ENCODE measurements at regions not wholly inside any gene's neighbourhood (a gene's known extent, or its start where the extent isn't known, plus 50 kb on each side); places are given as distances from the start of the nearest gene placed in this dataset.

- Histone ChIP-seq H3K4me3 (ENCODE audit: low read length) (no peak overlapping the region), H3K27me3 (ENCODE audit: insufficient read depth, low read depth, low read length) (no peaks in the 10 kb centered on the region), H3K36me3 (ENCODE audit: insufficient read depth, low read length) (no peaks in the 10 kb centered on the region), H3K4me2 (ENCODE audit: low read length) (no peak overlapping the region), H3K9ac (ENCODE audit: low read length) (no peak overlapping the region), H3K9me2 (ENCODE audit: insufficient read depth, low read length) (no peaks in the 10 kb centered on the region), H2AFZ (ENCODE audit: low read depth, low read length) (no peak overlapping the region), H3K79me2 (replicated peaks; ENCODE audit: insufficient read depth, low read length) (no peaks in the 10 kb centered on the region), H3K27ac (ENCODE audit: low read length) (no peak overlapping the region), H3K9me3 (ENCODE audit: low read length) (no peaks in the 10 kb centered on the region), H3F3A (ENCODE audit: insufficient read depth, low read length, poor library complexity, severe bottlenecking) (no peaks in the 10 kb centered on the region), H4K20me1 (ENCODE audit: insufficient read depth) (no peaks in the 10 kb centered on the region)
- no peak for TF ChIP-seq EP300 (conservative IDR thresholded peaks at IDR 0.05; ENCODE audit: poor library complexity, severe bottlenecking)
- TF ChIP-seq, protein P1, sequence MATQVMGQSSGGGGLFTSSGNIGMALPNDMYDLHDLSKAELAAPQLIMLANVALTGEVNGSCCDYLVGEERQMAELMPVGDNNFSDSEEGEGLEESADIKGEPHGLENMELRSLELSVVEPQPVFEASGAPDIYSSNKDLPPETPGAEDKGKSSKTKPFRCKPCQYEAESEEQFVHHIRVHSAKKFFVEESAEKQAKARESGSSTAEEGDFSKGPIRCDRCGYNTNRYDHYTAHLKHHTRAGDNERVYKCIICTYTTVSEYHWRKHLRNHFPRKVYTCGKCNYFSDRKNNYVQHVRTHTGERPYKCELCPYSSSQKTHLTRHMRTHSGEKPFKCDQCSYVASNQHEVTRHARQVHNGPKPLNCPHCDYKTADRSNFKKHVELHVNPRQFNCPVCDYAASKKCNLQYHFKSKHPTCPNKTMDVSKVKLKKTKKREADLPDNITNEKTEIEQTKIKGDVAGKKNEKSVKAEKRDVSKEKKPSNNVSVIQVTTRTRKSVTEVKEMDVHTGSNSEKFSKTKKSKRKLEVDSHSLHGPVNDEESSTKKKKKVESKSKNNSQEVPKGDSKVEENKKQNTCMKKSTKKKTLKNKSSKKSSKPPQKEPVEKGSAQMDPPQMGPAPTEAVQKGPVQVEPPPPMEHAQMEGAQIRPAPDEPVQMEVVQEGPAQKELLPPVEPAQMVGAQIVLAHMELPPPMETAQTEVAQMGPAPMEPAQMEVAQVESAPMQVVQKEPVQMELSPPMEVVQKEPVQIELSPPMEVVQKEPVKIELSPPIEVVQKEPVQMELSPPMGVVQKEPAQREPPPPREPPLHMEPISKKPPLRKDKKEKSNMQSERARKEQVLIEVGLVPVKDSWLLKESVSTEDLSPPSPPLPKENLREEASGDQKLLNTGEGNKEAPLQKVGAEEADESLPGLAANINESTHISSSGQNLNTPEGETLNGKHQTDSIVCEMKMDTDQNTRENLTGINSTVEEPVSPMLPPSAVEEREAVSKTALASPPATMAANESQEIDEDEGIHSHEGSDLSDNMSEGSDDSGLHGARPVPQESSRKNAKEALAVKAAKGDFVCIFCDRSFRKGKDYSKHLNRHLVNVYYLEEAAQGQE (IDR thresholded peaks at IDR 0.05; ENCODE audit: borderline replicate concordance): no peak
- no peak for TF ChIP-seq RAD21 (conservative IDR thresholded peaks at IDR 0.05)
- TF ChIP-seq EZH2 (IDR thresholded peaks at IDR 0.05; ENCODE audit: borderline replicate concordance, insufficient read depth, low read length, poor library complexity, severe bottlenecking): no peak
Measured at GRCh38 chr1:4971666-4972065, 317.3 kb downstream of the AJAP1 start.

- Histone ChIP-seq H3F3A (ENCODE audit: insufficient read depth, low read length, poor library complexity, severe bottlenecking) (no peaks in the 10 kb centered on the region), H3K9me3 (ENCODE audit: low read length) (no peaks in the 10 kb centered on the region), H3K4me3 (ENCODE audit: low read length) (no peak overlapping the region), H3K36me3 (ENCODE audit: insufficient read depth, low read length) (no peaks in the 10 kb centered on the region), H3K4me2 (ENCODE audit: low read length) (no peak overlapping the region), H3K9me2 (ENCODE audit: insufficient read depth, low read length) (no peaks in the 10 kb centered on the region), H3K79me2 (replicated peaks; ENCODE audit: insufficient read depth, low read length) (no peaks in the 10 kb centered on the region), H4K20me1 (ENCODE audit: insufficient read depth) (no peaks in the 10 kb centered on the region), H3K9ac (ENCODE audit: low read length) (no peak overlapping the region), H3K27ac (ENCODE audit: low read length) (no peak overlapping the region), H3K27me3 (ENCODE audit: insufficient read depth, low read depth, low read length) (no peaks in the 10 kb centered on the region), H2AFZ (ENCODE audit: low read depth, low read length) (no peak overlapping the region)
- TF ChIP-seq TAF1 (IDR thresholded peaks at IDR 0.05; ENCODE audit: low read depth): no peak
- no peak for TF ChIP-seq RAD21 (conservative IDR thresholded peaks at IDR 0.05)
- TF ChIP-seq EP300 (conservative IDR thresholded peaks at IDR 0.05; ENCODE audit: poor library complexity, severe bottlenecking): no peak
- TF ChIP-seq, protein P2, sequence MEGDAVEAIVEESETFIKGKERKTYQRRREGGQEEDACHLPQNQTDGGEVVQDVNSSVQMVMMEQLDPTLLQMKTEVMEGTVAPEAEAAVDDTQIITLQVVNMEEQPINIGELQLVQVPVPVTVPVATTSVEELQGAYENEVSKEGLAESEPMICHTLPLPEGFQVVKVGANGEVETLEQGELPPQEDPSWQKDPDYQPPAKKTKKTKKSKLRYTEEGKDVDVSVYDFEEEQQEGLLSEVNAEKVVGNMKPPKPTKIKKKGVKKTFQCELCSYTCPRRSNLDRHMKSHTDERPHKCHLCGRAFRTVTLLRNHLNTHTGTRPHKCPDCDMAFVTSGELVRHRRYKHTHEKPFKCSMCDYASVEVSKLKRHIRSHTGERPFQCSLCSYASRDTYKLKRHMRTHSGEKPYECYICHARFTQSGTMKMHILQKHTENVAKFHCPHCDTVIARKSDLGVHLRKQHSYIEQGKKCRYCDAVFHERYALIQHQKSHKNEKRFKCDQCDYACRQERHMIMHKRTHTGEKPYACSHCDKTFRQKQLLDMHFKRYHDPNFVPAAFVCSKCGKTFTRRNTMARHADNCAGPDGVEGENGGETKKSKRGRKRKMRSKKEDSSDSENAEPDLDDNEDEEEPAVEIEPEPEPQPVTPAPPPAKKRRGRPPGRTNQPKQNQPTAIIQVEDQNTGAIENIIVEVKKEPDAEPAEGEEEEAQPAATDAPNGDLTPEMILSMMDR (IDR thresholded peaks at IDR 0.05; ENCODE audit: poor library complexity, severe bottlenecking): no peak
- TF ChIP-seq, protein P1 (IDR thresholded peaks at IDR 0.05; ENCODE audit: borderline replicate concordance): no peak
- no peak for TF ChIP-seq EZH2 (IDR thresholded peaks at IDR 0.05; ENCODE audit: borderline replicate concordance, insufficient read depth, low read length, poor library complexity, severe bottlenecking)
- TF ChIP-seq POLR2AphosphoS5 (IDR thresholded peaks at IDR 0.05): no peak
- no peak for TF ChIP-seq SMC3 (conservative IDR thresholded peaks at IDR 0.05; ENCODE audit: poor library complexity)
- TF ChIP-seq MXI1 (conservative IDR thresholded peaks at IDR 0.05; ENCODE audit: poor library complexity, severe bottlenecking): no peak
Measured at GRCh38 chr1:4970532-4970931, 316.1 kb downstream of the AJAP1 start.
